H1 (cell line): ENCODE measurements at regions not wholly inside any gene's neighbourhood (a gene's known extent, or its start where the extent isn't known, plus 50 kb on each side); places are given as distances from the start of the nearest gene placed in this dataset.

Source experiments
- EGR1 ChIP-seq: IDR thresholded peaks from 2 replicates; pipeline ENCODE4 v1.6.1; 2011; ENCODE audit warnings: low read depth, low read length, borderline replicate concordance
- EP300 ChIP-seq, 2 experiments: IDR thresholded peaks; 1 replicate in 1 of 2; 2 replicates in 1 of 2; pipeline ENCODE4 v1.6.1; 2011 to 2012; ENCODE audit warnings: low read depth in 2 of 2, low read length in 2 of 2, mild to moderate bottlenecking in 2 of 2, borderline replicate concordance in 1 of 2, inconsistent platforms in 1 of 2, moderate library complexity in 1 of 2
- GABPA ChIP-seq: IDR thresholded peaks from 2 replicates; pipeline ENCODE4 v1.6.1; 2011; ENCODE audit warnings: mild to moderate bottlenecking, low read length, moderate library complexity, borderline replicate concordance; ENCODE audit not compliant: insufficient read depth
- HDAC6 ChIP-seq: IDR thresholded peaks from one replicate; pipeline ENCODE4 v1.7.1; 2012; ENCODE audit warnings: low read depth, mild to moderate bottlenecking, inconsistent platforms, low read length, moderate library complexity
- MAX ChIP-seq: IDR thresholded peaks from 2 replicates; pipeline ENCODE4 v1.6.1; 2012; ENCODE audit warnings: inconsistent platforms
- RBBP5 ChIP-seq: IDR thresholded peaks from 2 replicates; pipeline ENCODE4 v1.7.1; 2012; ENCODE audit warnings: low read depth, mild to moderate bottlenecking, inconsistent platforms, low read length, moderate library complexity, borderline replicate concordance
- TF ChIP-seq, protein P1 (sequence below): IDR thresholded peaks from 2 replicates; pipeline ENCODE4 v1.6.1; 2012; ENCODE audit warnings: low read length, inconsistent platforms

DNA sequence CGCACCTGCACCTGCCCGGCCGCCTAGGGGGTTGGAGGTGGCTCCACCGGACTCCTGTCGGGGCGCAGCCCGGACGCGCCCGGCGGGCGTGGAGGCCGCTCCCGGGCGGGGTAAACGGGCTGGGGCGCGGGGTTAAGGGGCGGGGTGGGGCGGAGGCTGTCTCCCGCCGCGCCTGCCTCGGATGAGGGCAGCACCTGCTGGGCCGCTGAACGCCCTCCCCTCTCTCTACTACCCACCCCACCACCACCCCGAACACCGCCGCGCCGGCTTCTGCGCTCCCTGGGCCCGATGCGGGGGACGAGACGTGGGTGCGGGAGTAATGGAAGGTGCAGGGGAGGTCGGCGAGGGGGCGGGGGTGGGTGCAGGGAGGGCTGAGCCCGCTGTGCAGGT, 224.8 kb upstream of the ID2 start (continued):
- no peak for TF ChIP-seq GABPA
- TF ChIP-seq MAX = no peak
- TF ChIP-seq RBBP5 = no peak
- TF ChIP-seq HDAC6 = no peak
- TF ChIP-seq, protein P1, sequence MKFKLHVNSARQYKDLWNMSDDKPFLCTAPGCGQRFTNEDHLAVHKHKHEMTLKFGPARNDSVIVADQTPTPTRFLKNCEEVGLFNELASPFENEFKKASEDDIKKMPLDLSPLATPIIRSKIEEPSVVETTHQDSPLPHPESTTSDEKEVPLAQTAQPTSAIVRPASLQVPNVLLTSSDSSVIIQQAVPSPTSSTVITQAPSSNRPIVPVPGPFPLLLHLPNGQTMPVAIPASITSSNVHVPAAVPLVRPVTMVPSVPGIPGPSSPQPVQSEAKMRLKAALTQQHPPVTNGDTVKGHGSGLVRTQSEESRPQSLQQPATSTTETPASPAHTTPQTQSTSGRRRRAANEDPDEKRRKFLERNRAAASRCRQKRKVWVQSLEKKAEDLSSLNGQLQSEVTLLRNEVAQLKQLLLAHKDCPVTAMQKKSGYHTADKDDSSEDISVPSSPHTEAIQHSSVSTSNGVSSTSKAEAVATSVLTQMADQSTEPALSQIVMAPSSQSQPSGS = no peak
- no peak for TF ChIP-seq EP300 (IDR thresholded peaks at IDR 0.05; ENCODE audit: borderline replicate concordance in 1 of 2, low read depth in 2 of 2, low read length in 2 of 2)
- TF ChIP-seq EGR1 = no peak
